ENCODE measurements at regions not wholly inside any gene's neighbourhood (a gene's known extent, or its start where the extent isn't known, plus 50 kb on each side); places are given as distances from the start of the nearest gene placed in this dataset.

DNA sequence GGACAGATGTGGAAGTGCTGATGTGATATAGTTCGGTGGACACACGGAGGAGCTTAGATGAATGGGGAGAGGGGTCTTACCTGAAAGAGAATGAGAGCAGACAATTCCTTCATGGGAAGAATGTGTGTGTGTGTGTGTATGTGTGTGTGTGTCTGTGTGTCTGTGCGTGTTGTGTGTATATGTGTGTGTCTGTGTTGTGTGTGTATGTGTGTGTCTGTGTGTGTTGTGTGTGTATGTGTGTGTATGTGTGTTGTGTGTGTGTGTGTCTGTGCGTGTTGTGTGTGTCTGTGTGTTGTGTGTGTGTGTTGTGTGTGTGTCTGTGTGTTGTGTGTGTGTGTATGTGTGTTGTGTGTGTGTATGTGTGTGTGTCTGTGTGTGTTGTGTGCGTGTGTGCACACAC lies 104.2 kb downstream of the FAM204A start:
- no peak for DNase-seq (ENCODE audit: low read depth in 1 of 2, low spot score in 1 of 2)
- Histone ChIP-seq H3K4me3 (no peak overlapping the region), H3K9me3 (ENCODE audit: low read depth) (no peaks in the 10 kb centered on the region), H3K27me3 (peaks cover 79% of the 10 kb centered on the region), H3K36me3 (no peaks in the 10 kb centered on the region), H3K27ac (no peak overlapping the region), H3K4me1 (ENCODE audit: low read depth) (no peaks in the 10 kb centered on the region)
- TF ChIP-seq, protein P1, sequence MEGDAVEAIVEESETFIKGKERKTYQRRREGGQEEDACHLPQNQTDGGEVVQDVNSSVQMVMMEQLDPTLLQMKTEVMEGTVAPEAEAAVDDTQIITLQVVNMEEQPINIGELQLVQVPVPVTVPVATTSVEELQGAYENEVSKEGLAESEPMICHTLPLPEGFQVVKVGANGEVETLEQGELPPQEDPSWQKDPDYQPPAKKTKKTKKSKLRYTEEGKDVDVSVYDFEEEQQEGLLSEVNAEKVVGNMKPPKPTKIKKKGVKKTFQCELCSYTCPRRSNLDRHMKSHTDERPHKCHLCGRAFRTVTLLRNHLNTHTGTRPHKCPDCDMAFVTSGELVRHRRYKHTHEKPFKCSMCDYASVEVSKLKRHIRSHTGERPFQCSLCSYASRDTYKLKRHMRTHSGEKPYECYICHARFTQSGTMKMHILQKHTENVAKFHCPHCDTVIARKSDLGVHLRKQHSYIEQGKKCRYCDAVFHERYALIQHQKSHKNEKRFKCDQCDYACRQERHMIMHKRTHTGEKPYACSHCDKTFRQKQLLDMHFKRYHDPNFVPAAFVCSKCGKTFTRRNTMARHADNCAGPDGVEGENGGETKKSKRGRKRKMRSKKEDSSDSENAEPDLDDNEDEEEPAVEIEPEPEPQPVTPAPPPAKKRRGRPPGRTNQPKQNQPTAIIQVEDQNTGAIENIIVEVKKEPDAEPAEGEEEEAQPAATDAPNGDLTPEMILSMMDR (IDR thresholded peaks at IDR 0.05; ENCODE audit: low read depth, low read length): no peak

DNA sequence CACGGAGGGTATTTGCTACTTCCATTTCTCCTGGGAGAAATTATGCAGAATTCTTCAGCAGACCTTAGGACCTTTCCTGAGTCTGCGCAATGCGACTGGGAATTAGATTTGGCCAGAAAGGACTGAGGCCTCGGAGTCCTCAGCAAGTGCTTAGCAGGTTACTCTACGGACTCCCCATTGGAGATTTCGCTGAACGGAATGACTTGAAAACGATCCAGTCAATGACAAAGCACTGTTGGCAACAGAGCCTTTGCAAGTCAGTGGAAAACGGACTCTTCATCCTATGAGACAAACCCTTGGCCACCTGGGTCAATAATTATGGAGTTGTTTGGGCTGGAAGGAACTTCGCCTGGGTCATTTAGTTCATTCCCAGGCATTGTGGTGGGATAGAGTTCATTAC lies 107.4 kb downstream of the FAM204A start:
- TF ChIP-seq, protein P1 (IDR thresholded peaks at IDR 0.05; ENCODE audit: low read depth, low read length): no peak
- H3K4me3 ChIP-seq: no peak overlapping the region
- H3K27ac ChIP-seq: no peak overlapping the region
- no peaks in the 10 kb centered on the region for H3K4me1 ChIP-seq (ENCODE audit: low read depth)
- H3K9me3 ChIP-seq (ENCODE audit: low read depth): no peaks in the 10 kb centered on the region
- no peaks in the 10 kb centered on the region for H3K36me3 ChIP-seq
- peaks cover 47% of the 10 kb centered on the region for H3K27me3 ChIP-seq
- no peak for DNase-seq (ENCODE audit: low read depth in 1 of 2, low spot score in 1 of 2)

DNA sequence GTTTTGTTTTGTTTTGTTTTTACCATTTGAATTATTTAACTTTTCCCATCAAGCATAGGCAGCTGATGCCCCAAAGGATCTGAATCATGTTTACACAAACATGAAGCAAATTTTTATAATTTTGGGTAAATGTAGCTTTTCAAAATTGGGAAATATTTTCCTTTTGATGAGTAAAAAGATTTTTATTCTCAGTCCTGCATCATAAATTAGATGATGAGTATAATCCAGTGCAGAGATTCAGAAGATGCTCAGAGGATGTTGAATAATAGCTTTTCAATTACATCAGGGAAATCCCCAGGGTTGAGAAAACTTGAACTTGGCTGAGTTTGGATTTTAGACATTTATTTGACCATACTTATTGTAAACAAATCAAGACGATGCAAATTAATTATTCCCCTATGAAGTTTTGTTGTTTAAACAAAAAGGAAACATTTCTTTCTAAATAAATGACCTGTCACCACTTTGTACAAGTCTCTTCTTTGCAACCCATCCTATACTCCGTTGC lies 121.7 kb downstream of the FAM204A start:
- no peak for DNase-seq (ENCODE audit: low read depth in 1 of 2, low spot score in 1 of 2)
- Histone ChIP-seq H3K27ac (no peak overlapping the region), H3K27me3 (peaks cover 4% of the 10 kb centered on the region), H3K9me3 (ENCODE audit: low read depth) (no peaks in the 10 kb centered on the region), H3K4me3 (no peak overlapping the region), H3K36me3 (no peaks in the 10 kb centered on the region), H3K4me1 (ENCODE audit: low read depth) (no peaks in the 10 kb centered on the region)
- TF ChIP-seq, protein P1 (IDR thresholded peaks at IDR 0.05; ENCODE audit: low read depth, low read length): no peak

DNA sequence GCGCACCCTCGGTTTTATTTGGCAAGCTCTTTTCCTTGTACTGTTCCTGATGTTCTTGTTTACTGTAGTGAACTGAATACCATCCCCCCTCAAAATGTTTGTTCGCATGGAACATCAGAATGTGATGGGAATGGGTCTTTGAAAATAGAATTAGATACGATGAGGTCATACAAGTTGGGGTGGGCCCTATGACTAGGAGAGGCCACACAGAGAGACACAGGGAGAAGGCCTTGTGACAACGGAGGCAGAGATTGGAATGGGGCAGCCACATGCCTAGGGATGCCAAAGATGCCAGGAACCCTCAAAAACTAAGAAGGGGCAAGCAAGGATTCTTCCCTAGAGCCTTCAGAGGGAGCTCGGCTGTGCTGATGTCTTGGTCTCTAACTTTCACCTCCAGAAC lies 123.6 kb downstream of the FAM204A start:
- Histone ChIP-seq H3K4me1 (ENCODE audit: low read depth) (no peaks in the 10 kb centered on the region), H3K4me3 (no peak overlapping the region), H3K9me3 (ENCODE audit: low read depth) (no peaks in the 10 kb centered on the region), H3K27me3 (peaks cover 4% of the 10 kb centered on the region), H3K27ac (no peak overlapping the region), H3K36me3 (no peaks in the 10 kb centered on the region)
- TF ChIP-seq, protein P1 (IDR thresholded peaks at IDR 0.05; ENCODE audit: low read depth, low read length): no peak
- no peak for DNase-seq (ENCODE audit: low read depth in 1 of 2, low spot score in 1 of 2)

DNA sequence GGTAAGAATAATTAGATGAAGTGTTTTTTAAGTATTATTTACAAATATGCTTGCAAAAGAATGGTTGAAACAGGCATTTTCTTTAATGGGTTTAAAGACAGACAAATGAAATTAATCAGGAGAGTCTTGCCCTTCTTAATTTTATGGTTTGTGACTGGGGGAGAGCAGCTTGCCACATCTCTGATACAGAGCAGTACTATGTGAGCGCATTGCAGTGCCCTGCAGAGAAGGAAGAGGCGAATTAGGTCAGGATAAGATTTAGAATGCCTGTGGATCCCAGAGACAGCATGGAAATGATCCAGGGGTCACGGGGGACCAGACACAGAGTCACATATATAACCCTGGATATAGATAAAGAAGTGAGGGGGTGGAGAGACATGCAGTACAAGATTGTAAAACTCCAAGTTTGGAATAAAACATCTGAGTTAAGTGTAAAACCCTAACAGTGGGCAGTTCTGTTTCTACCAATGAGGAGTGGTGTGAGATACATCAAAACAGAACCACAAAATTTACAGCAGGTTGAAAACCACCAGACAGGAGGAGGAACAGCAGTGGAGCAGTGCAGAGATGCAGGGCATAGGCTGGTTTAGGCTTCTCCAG lies 125.5 kb downstream of the FAM204A start:
- no peaks in the 10 kb centered on the region for H3K36me3 ChIP-seq
- H3K4me3 ChIP-seq: no peak overlapping the region
- no peaks in the 10 kb centered on the region for H3K9me3 ChIP-seq (ENCODE audit: low read depth)
- TF ChIP-seq, protein P1 (IDR thresholded peaks at IDR 0.05; ENCODE audit: low read depth, low read length): no peak
- no peaks in the 10 kb centered on the region for H3K4me1 ChIP-seq (ENCODE audit: low read depth)
- H3K27me3 ChIP-seq: peaks cover 4% of the 10 kb centered on the region
- no peak for DNase-seq (ENCODE audit: low read depth in 1 of 2, low spot score in 1 of 2)
- no peak overlapping the region for H3K27ac ChIP-seq
